ENCODE measurements at regions not wholly inside any gene's neighbourhood (a gene's known extent, or its start where the extent isn't known, plus 50 kb on each side); places are given as distances from the start of the nearest gene placed in this dataset.

GRCh38 chr1:59172693-59173092, 124.2 kb upstream of the FGGY start:
- Histone ChIP-seq H2BK120ac (replicated peaks; ENCODE audit: low read depth, low read length) (no peak overlapping the region), H3K79me2 (ENCODE audit: control insufficient read depth in 1 of 2, insufficient read depth in 2 of 2, low read length in 2 of 2) (no peaks in the 10 kb centered on the region), H2AFZ (ENCODE audit: low read length) (no peak overlapping the region), H4K8ac (ENCODE audit: extremely low read depth, insufficient read depth, low read length) (no peak overlapping the region), H4K20me1 (replicated peaks in 1 of 2; ENCODE audit: control insufficient read depth in 1 of 2, insufficient read depth in 2 of 2, low read length in 2 of 2) (no peaks in the 10 kb centered on the region), H3K23me2 (ENCODE audit: low read depth, low read length) (no peaks in the 10 kb centered on the region; the same call in 1 of the 2 replicates), H3K56ac (replicated peaks; ENCODE audit: insufficient read length, low read depth, low read length) (no peak overlapping the region), H3K4me3 (ENCODE audit: extremely low read depth in 1 of 4, insufficient read depth in 2 of 4, low read depth in 3 of 4, low read length in 4 of 4) (no peak overlapping the region), H2BK20ac (ENCODE audit: low read length) (no peak overlapping the region), H3K23ac (ENCODE audit: insufficient read length) (no peak overlapping the region), H3K18ac (ENCODE audit: extremely low read depth, low read length) (no peak overlapping the region), H3K9me3 (ENCODE audit: insufficient read depth in 2 of 2, low read depth in 1 of 2, low read length in 1 of 2) (no peaks in the 10 kb centered on the region), H2AK5ac (ENCODE audit: low read depth, low read length) (no peak overlapping the region), H3K14ac (ENCODE audit: insufficient read length) (no peak overlapping the region), H3K4me1 (replicated peaks in 1 of 4; ENCODE audit: control insufficient read depth in 3 of 4, insufficient read depth in 4 of 4, low read length in 3 of 4) (no peaks in the 10 kb centered on the region), H3K4me2 (ENCODE audit: insufficient read depth in 1 of 2, low read depth in 2 of 2, low read length in 2 of 2) (no peak overlapping the region), H3K36me3 (ENCODE audit: control insufficient read depth in 2 of 4, insufficient read depth in 4 of 4, low read length in 3 of 4) (no peaks in the 10 kb centered on the region), H3K27ac (ENCODE audit: low read depth, low read length) (no peak overlapping the region), H2BK15ac (ENCODE audit: low read length) (no peak overlapping the region), H2BK12ac (ENCODE audit: low read depth, low read length) (no peak overlapping the region), H3K9ac (replicated peaks in 1 of 4; ENCODE audit: extremely low read depth in 1 of 4, low read depth in 3 of 4, low read length in 3 of 4) (no peak overlapping the region), H4K91ac (replicated peaks; ENCODE audit: insufficient read length, low read length) (no peak overlapping the region), H3K27me3 (replicated peaks in 1 of 4; ENCODE audit: control insufficient read depth in 3 of 4, extremely low read depth in 1 of 4, insufficient read depth in 3 of 4, low read length in 3 of 4) (no peaks in the 10 kb centered on the region), H3K4ac (replicated peaks; ENCODE audit: insufficient read length, low read depth, low read length) (no peak overlapping the region), H2BK5ac (ENCODE audit: low read depth, low read length) (no peak overlapping the region), H4K5ac (ENCODE audit: insufficient read length, low read depth, low read length) (no peak overlapping the region), H3K79me1 (ENCODE audit: low read depth, low read length) (no peaks in the 10 kb centered on the region)
- POLR2A ChIA-PET (ENCODE audit: partially characterized antibody): no interaction called here
- DNase-seq (ENCODE audit: low read depth in 1 of 2, low spot score in 2 of 2): no peak
- WGBS, 2 experiments (ENCODE audit: extremely low coverage in 1 of 2, insufficient coverage in 1 of 2, insufficient read length in 1 of 2, insufficient replicate concordance in 2 of 2, low coverage in 1 of 2, low lambda C conversion rate in 2 of 2, missing lambda C conversion rate in 1 of 2): 80% methylated on average over 1 of the region's 1 CpG; no CpG with 5 or more reads in 1 of the 2 experiments
- FAIRE-seq: no peak
- TF ChIP-seq FOSL1 (IDR thresholded peaks at IDR 0.05; ENCODE audit: insufficient read depth, low read depth, low read length) (no peak), BRCA1 (IDR thresholded peaks at IDR 0.05; ENCODE audit: low read depth, low read length) (no peak), TAF7 (optimal IDR thresholded peaks at IDR 0.05; ENCODE audit: borderline replicate concordance, low read depth, low read length) (no peak), EZH2 (IDR thresholded peaks at IDR 0.05; ENCODE audit: low read depth, low read length, severe bottlenecking) (no peak), ATF2 (IDR thresholded peaks at IDR 0.05; ENCODE audit: low read length) (no peak), ASH2L (IDR thresholded peaks at IDR 0.05; ENCODE audit: low read length) (no peak), BCL11A (IDR thresholded peaks at IDR 0.05; ENCODE audit: low read depth in 2 of 2, low read length in 2 of 2) (no peak), GABPA (IDR thresholded peaks at IDR 0.05; ENCODE audit: borderline replicate concordance, insufficient read depth, low read length) (no peak), ATF3 (IDR thresholded peaks at IDR 0.05; ENCODE audit: insufficient read depth, low read depth, low read length) (no peak), TAF1 (IDR thresholded peaks at IDR 0.05; ENCODE audit: low read depth, low read length) (no peak)
- CTCF ChIA-PET (ENCODE audit: partially characterized antibody): no interaction called here

All from H1 (cell line).